GM18508 (cell line): ENCODE measurements at regions not wholly inside any gene's neighbourhood (a gene's known extent, or its start where the extent isn't known, plus 50 kb on each side); places are given as distances from the start of the nearest gene placed in this dataset.

Source experiments
- ATAC-seq: cut with Tn5 transposase; IDR thresholded peaks from one replicate; pipeline ENCODE4 v1.9.1; 2021; ENCODE audit warnings: moderate number of reproducible peaks; ENCODE audit not compliant: insufficient read depth, unreplicated experiment

DNA sequence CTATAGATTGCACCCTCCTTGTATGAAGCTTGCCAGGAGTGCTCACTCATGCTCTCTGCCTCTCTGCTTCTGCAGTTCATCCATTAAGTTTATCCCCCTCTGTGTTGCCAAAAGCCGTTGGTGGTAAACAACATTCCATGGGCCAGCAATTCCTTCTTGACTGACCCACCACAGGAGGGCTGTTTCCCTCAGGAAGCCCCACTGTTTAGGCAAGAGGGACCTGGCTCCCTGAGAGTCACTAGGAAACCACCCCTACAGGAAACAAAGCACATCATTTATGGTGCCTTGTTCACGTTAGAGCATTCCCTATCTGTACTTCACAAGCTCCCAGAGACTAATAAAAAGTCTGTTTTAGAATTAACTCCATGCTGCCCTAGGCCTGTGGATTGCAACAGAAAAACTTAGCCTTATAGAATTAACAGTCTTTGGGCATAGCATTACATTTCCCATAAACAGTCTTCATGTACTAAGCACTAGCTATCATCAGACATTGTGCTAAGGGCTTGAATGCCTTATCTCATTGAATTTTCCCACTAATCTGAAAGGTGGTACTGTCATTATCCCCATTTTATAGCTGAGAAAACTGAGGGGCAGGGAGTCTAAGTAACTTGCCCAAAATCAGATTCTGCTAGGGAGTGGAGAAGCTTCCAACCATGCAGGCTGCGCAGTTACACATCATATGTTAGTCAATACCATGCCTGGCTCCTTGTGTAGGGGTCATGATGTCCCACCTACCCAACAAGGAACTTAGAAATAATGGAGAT, 149.9 kb downstream of the SHQ1 start:
- no peak for ATAC-seq

DNA sequence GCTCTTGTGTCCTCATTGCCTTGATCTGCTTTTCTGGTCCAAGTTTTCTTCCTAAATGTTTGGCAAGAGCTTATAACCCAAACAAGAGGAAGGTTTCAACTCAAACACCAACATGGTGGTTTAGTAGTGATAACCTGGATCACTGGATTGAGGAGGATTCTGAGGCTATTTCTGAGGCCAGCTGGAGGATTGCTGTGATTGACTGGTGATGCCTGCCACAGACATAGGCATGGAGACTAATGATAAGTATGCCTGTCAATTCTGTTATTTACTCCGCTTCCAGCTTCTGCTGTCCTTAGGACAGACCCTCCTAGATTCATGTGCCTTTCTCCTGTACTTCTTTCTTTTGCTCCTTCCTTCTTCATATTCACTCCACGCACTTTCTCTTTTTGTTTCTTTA, 150.5 kb downstream of the SHQ1 start:
- ATAC-seq, result no peak

DNA sequence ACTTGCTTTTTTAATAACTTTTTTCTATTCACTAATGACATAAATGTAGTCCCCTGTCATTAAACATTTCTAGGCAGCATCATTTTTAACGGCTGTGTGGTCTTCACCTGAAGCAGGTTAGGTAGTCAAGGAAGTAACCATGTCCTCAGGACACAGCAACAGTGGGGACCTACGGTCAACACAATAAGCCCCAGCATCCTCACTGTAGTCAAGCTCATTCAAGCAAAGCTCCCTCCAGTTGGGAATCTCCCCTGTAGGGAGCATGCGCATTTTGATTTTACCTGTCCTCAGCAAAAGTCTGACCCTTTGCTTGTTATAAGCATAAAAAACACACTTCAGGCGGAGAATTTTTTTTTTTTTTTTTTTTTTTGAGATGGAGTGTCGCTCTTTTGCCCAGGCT, 151.4 kb downstream of the SHQ1 start:
- ATAC-seq, result no peak

DNA sequence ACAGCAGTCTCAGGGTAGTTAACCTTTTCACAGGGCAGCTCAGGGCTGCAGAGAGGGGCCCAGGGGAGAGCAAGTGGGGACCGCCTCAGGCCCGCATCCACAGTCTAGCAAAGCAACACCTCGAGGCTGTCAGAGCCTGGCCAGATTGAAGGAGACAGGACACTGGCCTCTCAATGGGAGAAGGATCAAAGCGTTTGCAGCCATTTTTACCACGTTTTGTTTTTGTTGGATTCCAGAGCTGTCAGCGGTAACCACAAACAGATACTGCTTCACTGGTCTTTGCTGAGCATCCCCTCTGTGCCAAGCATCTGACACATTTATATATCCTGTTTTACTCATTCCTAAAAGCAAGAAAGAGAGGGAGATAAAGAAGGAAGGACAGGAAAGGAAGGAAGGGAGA, 153.8 kb downstream of the SHQ1 start:
- ATAC-seq, result no peak

DNA sequence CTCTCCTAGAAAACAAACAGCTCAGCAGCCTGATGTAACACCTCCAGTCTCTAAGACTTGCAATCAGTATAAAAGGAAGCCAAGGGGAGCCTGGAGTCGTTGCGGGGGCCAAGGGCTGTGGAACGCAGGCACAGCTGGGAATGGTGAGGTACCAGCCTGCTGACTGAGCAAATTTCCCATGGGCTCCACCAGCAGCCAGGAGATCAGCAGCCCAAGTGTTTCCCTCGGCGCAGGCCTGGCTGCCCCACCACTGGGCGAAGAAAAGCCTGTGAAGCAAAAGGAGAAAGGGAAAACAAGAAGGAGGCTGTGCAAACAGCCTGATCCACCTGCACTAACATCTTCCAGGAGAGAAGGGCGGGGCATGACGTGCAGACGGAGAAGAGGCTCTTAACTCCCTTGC, 155.3 kb downstream of the SHQ1 start:
- no peak for ATAC-seq

DNA sequence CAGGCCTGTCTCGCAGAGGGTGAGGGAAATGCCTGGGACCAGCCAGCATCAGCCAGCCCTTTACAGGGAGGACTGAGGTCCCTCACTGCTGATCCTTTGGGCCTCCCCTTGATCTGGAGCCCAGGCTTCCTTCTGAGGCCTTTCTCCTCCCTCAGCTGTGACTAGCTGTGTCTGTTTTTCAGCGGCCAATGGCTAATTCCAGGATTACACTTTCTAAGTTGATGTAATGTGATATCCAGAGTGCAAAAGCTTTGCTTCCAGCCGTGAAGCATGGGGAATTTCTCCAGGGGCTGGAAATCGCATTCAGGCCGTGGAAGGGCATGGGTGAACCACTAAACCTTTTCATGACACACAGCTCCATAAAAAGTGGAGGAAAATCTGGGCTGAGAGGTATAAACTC, 157.6 kb downstream of the SHQ1 start:
- no peak for ATAC-seq

DNA sequence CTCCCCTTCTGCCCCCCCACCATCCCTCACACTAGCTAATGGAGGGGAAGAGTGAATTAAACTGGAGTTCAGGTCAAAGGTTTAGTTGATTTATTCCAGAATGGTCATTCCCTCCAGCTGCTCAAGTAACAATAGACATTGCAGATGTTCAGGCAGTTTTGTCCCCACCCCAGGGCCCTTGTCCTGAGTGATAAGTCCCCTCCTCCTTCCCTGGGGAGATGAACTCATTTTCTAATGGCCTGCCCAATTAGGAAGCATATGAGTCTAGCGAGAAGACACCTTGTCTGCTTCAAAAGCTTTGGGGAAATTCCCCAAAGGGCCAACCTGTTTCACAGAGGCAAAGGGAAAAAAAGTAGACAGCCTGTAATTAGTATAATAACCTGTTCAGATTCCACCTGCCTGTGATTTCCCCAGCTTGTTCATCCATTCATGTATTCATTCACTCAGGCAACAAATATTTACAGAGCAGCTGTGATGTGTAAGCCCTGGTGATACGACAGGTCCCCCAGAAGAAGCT, 165.3 kb downstream of the SHQ1 start:
- peak; percentile 67 for ATAC-seq

DNA sequence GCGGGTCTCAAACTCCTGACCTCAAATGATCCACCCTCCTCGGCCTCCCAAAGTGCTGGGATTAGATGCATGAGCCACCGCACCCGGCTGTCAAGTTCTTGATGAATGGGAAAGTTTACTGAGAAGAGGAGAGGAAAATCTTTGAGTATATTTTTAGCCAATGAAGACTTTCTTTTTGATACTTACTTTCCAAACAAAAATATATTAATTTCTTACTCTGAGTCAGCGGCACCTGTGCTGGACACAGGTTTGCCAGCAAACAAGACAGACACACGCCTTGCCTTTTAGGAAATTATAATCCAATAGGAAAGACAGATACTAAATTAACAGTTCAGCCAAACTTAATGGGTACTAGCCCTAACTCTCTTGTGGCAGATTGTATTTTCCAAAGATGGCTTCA, 166.6 kb downstream of the SHQ1 start:
- ATAC-seq, result no peak

DNA sequence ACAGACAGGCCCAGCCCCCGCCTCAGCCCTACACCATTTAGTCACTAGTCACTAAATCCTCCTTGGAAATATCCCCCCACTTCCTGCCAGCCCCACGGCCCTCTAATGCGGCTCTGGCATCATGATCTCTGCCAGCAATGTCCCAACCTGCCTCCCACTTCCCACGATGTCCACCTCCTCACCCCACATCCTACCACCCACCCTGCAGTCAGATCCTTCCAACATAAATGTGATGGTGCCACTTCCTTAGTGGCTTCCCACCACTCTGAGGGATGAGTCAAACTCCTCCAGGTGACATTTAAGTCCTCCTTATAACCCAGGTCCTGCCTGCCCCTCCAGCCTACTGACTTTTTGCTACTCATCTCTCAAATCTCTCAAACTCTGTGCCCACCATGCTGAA, 167.5 kb downstream of the SHQ1 start:
- no peak for ATAC-seq

DNA sequence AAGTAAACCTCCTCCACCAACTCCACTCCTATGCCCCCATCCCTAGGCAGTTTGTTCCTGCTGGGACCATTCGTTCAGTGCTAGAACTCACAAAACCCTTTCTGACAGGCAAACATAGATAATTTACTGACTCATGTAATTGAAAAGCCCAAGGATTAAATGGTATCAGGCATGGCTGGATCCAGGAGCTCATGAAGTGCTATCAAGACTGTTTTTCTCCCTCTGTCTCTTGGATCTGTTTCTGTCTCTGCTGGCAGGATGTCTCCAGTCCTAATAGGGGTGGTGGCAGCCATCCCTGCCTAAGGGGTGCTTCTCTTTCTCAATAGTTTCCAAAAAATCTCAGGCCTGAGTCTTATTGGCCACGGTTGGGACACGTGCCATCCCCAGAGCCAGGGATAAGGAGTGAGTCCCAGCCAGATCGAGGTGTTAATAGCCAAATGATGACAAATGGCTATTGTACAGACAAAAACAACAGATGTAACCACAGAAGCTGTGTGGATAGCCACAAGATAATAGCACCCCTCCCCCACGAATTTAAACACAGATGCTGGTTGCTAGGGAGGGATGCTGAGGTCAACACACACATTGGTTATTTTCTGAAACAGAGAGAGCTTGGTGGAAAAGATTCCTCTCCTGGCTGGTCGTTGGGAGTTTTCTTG, 168.6 kb downstream of the SHQ1 start:
- no peak for ATAC-seq

DNA sequence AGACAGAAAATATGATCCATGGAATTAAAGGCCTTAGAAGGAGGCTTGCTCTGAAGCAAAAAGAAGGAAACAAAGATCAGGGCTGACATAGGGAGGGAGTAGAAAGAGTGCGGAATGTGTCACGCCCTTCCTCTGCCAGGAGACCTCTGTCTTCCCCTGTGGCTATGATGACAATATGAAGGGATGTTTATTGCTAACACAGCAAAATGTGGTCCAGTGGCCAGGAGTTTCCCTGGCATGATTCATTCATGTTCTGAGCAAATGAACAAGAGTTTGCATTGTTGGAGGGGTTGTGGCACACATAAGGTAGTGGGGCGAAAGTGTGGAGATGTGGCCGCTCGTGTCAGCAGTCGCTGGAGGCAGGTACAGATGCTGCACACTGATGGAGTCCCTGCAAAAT, 169.4 kb downstream of the SHQ1 start:
- ATAC-seq, result no peak

DNA sequence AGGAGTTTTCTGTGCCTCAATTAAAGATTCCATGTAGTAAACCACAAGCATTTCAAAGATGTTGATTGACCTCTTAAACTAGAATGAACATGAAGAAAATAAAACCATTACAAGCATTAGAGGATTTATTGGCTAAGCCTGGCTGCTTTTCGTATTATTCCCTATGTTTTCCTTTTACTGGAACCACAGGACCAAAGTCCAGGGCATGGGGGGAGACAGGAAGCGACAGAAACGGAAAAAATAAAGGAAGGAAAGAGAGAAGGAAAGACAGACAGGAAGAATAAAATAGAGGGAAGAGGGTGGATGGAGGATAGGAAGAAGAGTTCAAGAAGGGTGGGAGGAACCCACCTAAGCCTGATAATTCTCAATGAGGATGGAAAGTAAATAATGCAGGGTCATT, 169.9 kb downstream of the SHQ1 start:
- ATAC-seq, result no peak

DNA sequence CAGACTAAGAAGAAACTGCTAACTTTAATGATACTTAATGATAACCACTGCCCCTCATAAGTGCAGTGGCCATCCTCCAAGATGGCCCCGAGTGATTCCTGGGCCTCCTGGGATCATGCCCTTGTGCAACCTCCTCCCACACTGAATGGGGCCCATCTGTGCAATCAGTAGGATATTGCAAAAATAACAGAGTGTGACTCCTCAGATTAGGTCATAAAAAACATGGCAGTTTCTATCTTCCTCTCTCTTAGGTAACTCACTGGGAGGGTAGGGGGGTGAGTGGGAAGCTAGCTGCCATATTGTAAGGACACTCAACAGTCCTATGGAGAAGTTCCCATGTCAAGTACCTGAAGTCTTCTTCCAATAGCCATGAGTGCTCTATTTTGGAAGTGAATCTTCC, 173.0 kb downstream of the SHQ1 start:
- ATAC-seq, result no peak

DNA sequence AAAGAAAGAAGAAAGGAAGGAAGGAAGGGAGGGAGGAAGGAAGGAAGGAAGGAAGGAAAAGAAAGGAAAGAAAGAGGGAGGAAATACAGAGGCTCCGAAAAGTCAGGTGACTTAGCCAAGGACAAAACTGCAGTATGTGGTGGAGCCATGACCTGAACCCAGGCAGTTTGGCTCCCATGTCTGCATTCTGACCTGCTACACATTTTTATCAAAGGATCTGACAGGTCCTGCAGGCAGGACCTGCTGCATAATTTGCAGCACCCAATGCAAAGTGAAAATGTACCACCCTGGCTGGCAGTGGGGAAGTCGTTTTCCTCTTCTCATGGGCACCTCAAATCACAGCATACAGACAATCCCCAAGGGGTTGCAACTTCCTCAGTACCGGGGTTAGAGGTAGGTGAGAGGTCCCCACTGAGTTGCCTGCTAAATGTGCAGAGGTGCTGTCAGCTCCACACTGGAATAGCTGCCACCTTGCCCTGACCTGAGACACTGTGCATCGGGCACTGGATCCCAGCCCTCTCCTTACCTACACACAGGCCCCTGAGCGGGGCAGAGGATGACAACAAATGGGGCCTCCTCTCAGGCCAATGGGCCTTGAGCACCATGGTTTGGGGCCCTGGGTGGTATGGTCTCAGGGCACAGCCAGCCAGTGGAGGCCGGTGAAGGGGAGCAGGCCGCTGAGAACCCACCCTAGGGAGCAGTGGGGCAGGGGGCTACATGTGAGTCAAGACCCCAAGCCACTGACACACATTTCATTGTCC, 175.1 kb downstream of the SHQ1 start:
- no peak for ATAC-seq

DNA sequence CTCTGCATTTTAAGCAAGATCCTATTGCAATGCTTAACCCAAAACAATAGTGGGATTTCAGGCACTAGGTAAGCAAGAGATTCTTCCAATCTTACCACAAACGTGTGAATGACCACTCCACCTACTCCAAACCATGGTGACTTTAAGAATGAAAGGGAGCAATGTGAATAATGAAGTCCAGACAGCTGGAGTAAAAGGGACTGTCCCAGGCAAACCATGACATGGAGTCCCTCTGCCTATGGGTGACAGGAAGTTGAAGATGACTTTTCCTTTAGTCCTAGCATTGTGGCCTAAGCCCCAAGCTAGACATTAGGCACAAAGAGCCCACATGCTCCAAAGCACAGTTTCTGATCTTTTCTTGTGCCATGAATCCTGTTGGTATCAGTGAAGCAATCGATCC, 179.0 kb downstream of the SHQ1 start:
- ATAC-seq, result no peak

DNA sequence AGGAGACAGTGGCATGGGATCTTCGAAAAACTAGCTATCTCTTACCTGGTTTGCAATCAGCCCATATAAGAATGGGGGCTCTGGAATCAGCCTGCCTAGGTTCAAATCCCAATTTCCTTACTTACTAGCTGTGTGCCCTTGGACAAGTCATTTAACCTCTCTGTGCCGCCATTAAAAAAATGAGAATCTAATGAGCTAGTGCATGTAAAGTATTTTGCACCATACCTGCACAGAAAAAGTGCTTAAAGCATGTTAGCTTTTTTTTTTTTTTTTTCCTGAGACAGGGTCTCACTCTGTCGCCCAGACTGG, 181.8 kb downstream of the SHQ1 start:
- ATAC-seq, result no peak

DNA sequence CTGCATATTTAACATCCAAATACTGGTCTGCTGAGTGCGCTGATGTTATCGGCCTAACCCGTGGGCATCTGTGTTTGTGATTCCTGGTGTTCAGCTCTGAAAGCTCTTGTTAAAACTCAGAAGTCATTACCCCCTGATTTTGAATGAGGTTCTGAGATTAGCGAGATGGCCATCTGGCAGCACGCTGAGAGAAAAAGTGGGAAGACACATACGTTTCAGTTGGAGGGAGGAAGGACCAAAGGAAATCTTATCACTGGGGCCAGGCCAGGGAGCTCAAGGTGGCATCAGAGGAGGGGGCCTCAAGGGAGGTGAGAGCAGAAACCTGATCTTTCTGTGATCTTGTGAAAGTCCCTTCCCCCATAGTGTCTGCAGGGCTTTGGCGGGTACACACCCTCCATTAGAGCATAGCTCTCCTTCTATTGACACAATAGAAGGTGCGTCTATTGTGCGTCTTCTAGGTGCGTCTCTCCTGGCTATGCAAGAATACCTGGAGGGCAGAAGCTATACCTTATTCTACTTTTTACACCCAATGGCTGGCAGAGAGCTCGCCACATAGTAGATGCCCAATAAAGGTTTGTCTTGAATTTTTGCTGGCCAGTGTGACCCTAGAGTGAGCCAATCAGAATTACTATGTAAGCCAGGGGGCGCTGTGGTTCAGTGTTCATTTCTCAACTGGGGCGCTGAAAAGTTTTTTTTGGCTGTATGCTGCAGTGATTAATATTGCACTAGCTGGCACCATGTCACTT, 182.4 kb downstream of the SHQ1 start:
- ATAC-seq, result no peak

DNA sequence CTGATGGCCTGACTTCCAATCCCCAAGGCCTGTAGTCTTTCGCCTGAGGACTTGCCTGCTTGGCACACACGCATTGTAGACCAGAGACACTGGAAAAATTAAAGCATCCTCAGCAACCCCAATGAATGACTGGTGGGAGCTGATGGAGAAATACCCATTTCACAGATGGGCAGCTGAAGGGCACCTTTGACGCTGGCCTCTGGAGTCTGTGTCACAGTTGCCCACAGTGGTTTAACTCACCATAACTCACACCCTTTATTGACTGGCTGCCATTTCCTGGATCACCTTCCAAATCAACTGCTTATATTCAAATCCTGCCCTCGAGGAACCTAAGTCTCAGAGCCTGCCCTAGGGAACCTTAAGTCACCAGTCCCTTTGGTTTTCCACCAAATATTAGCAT, 183.1 kb downstream of the SHQ1 start:
- ATAC-seq, result no peak

DNA sequence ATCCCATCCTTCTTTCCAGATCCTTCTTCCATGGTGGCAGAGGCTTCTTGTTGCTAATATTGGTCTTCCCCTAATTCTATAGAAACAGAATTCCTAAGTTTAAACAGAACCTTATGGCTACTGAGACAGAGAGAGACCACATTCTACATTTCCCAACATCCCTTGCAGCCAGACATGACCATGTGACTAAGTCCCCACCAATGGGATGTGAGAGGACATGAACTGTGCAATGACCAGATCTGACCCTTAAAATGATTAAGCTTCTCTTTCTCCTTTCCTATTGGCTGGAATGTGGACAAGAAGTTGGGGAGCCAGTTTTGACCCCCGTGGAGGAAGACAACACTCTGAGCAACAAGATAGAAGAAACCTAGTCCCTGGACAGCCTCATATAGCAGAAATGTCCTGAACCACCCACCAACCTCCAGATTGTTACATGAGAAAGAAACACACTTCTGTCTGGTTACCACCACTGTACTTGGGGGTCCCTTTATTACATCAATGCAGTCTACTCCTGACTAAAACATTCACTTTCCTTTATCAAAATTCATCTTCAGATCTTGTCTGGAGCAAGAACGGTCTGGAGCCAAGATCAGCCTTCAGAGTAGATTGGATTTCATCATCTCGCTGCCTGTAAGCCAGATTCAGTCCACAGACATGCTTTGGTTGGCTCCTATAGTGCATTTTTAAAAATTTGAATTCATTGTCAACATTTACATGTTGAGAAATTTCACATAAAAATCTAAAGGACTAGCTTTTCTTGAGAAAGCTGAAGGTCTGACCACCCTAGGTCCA, 183.9 kb downstream of the SHQ1 start:
- ATAC-seq, result no peak

DNA sequence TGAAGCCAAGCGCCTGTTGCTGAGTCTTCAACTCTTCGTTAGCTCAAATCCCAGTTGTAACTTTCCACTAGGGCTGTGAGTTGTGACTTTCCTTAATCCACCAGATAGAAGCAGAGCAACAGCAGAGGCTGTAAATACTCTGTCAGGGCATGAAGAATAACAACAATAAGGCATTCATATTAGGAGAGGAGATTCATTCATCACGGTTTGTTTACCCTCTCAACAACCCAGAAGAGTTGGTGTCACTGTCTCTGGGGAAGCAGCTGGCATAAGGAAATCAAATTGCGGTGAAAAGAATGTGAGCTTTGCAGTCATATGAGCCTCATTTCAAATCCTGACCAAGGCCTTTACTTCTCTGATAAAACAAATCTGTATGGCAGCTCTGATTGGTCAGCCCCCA, 184.8 kb downstream of the SHQ1 start:
- no peak for ATAC-seq
